Testis (tissue), 2 donors: ENCODE measurements at regions not wholly inside any gene's neighbourhood (a gene's known extent, or its start where the extent isn't known, plus 50 kb on each side); places are given as distances from the start of the nearest gene placed in this dataset.

Experiments used
- POLR2A ChIP-seq: fragments of 450-650 bp; IDR thresholded peaks from one replicate; pipeline ENCODE4 v1.6.1; 2017; ENCODE audit warnings: antibody characterized with exemption, mild to moderate bottlenecking, moderate library complexity
- TF ChIP-seq, protein P1 (sequence below), 3 experiments: fragments of 450-650 bp in 2 of 3; fragments of 200-600 bp in 1 of 3; sonication (generic) in 1 of 3; IDR thresholded peaks; one replicate each; pipeline ENCODE4 v1.5.1; 2016 to 2019; ENCODE audit warnings: antibody characterized with exemption in 3 of 3, mild to moderate bottlenecking in 2 of 3, moderate library complexity in 1 of 3

GRCh38 chr10:120121768-120122167 is 229.2 kb downstream of the SEC23IP start:
- TF ChIP-seq, protein P1, sequence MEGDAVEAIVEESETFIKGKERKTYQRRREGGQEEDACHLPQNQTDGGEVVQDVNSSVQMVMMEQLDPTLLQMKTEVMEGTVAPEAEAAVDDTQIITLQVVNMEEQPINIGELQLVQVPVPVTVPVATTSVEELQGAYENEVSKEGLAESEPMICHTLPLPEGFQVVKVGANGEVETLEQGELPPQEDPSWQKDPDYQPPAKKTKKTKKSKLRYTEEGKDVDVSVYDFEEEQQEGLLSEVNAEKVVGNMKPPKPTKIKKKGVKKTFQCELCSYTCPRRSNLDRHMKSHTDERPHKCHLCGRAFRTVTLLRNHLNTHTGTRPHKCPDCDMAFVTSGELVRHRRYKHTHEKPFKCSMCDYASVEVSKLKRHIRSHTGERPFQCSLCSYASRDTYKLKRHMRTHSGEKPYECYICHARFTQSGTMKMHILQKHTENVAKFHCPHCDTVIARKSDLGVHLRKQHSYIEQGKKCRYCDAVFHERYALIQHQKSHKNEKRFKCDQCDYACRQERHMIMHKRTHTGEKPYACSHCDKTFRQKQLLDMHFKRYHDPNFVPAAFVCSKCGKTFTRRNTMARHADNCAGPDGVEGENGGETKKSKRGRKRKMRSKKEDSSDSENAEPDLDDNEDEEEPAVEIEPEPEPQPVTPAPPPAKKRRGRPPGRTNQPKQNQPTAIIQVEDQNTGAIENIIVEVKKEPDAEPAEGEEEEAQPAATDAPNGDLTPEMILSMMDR (IDR thresholded peaks at IDR 0.05), result no peak
- TF ChIP-seq POLR2A, result no peak
